Fibroblast of skin of right quadriceps (primary cell): ENCODE measurements at regions not wholly inside any gene's neighbourhood (a gene's known extent, or its start where the extent isn't known, plus 50 kb on each side); places are given as distances from the start of the nearest gene placed in this dataset.

ENCODE experiments used
- DNase-seq: peaks from one replicate; pipeline ENCODE4 v3.0.0-alpha.2; 2013

DNA sequence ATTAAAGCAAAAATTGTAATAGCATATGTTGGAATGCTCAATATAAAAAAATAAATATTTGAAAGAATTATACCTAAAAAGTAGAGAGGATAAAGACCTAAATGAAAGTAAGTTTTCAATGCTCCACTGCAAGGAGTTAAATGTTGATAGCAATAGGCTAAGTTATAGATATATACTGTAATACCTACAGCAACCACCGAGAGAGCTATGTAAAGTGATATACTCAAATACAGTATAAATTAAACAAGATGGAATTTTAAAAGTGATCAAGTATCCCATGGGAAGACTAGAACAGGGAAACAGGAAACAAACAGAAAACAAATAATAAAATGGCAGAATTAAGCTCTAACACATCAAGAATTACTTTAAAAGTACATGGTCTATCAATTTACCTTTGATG, 73.9 kb downstream of the CASP3 start:
- DNase-seq = no peak

DNA sequence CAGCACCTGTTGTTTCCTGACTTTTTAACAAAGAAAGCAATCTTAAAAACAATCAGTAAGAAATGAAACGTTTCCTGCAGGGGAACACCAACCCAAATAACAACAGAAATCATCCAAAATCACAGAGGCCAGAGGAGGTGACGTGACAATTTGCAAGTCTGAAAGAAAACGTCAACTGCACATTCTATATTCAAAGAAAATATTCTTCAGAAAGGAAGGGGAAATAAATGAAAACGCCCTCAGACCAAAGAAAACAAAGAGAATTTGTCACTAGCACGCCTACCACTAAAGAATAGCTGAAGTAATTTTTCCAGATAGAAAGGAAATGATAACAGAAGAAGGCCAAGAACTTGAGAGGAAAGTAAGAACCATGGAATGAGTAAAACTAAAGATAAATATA, 74.4 kb downstream of the CASP3 start:
- DNase-seq = no peak

DNA sequence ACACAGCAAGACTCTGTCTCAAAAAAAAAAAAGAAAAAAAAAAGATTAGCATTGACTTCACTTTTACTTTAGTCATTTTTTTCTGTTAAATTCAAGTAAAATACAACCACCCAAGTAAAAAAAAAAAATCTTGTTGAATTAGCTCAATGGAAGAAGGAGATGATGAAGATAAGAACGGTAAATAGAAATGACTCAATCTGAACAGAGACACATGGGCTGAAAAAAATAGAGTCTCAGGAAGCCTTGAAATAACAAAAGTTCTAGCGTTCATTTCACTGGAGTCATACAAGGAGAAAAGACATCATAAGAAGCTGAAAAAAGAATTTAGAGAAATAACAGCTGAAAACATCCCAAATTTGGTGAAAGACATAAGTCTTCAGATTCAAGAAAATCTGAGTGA, 75.5 kb downstream of the CASP3 start:
- DNase-seq = no peak

DNA sequence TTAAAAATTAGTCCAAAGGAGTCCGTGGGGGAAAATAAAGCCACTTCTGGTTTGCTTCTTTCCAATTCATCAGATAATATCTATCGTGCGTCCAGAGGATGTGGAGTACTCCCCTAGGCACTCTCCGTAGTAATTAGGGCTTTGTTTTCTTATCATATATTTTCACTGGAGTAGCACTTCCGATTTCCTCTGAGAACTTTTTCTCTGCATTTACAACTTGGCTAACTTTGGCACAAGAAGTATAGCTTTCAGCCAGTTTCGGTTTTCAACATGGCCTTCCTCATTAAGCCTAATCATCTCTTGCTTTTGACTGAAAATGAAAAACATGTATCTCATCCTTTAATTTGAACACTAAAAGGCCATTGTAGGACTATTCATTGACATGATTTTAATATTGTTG, 80.5 kb downstream of the CASP3 start:
- DNase-seq = no peak

DNA sequence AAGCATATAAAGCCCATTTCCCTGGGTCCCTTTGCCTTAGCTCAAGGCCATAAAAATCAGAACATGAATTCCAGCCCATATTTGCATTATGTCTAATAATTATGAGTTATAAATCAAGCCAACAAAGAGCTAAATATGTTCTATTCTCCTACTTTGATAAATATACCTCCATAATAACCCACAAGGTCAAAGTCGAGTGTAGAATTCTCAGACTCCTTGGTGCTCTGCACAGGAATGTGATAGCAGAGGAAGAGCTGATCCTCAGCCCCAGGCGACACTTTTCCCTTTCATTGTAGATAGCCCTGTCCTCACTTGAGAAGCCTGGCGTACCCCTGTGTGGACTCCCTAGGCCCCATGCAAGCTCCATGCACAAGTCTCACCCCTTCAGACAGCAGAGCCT, 85.6 kb downstream of the CASP3 start:
- DNase-seq = no peak

DNA sequence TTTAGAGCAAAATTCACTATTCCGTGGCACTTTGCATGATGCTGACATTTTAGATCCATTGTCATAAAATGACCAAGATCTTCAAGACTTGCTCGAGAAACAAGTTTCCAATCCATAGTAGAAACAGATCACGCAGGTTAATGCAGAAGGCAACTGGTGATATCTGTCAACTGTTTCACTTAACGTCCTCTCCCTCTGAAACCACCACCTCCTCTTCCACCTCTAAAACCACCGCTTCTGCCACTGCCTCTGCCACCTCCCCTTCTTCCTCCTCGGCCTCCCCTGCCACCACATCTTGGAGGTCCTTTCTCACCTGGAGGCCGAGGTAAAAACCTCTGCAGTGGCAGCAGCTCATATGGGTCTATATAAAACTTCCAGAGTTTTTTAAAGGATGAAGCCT, 84.6 kb upstream of the IRF2 start:
- no peak for DNase-seq

DNA sequence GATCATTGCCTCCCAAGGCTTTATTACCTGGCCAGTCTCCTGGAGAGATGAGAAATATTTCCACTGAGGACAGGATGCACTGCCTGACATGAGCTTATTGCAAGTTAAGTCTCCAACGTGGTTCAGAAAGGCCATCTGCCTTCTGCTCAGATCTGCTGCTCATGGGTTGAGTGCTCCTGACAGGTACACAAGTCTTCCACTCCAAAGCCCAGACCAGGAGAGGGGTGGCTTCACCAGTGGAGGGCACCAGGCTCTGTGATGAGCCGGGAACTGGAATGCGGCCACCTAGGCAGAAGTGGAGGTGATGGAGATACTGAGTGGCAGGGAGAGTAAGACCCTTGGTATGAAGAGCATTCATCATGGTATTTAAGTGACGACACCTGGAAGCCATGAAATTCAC, 79.5 kb upstream of the IRF2 start:
- no peak for DNase-seq

DNA sequence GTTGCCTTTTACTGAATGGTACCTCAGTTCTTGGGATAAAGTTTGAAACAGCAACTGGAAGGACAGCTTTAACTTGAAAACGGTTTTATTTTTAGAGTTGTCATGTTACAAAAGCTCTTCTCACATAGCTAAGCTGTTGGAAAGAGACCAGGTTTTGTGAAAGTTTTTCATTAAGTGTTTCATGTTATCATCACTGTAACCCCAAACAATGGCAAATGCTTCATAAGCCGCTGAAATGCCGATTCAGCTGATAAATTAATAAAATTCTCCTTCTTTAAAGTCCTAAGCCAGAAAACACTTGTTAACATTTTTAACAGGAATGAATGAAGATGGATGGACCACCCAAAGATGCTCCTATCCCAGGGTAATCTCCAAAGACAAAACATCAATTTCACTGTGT, 76.1 kb upstream of the IRF2 start:
- DNase-seq = no peak

DNA sequence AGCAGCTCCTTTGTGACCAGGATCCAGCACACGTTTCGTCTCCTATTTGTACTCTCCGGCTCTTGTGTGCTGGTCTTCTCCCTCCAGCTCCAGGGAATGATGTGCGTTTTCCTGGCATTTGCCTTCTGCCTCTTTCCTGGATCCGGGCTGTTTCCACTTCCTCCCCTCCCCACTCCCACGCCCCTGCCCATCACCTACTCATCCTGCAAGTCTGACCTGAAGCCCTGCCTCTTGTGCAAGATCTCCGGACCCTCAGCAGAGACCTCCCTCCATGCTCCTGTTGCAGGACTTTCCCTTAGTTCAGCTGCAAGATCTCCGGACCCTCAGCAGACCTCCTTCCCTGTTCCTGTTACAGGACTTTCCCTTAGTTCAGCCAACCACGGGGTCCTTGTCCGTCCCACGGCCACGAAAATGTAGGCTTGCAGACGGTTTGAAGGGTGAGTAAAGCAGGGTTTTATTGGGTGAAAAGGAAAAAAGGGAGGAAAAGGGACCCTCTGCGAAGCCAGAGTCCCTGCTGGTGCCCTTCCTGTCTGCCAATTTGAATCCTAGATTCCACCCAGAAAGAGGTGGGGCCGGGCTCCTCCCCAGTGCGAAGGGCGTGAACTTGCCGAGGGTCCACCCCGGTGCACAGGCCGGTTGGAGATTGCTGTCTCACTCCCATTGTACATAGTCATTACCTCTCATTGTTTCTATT, 74.4 kb upstream of the IRF2 start:
- no peak for DNase-seq

DNA sequence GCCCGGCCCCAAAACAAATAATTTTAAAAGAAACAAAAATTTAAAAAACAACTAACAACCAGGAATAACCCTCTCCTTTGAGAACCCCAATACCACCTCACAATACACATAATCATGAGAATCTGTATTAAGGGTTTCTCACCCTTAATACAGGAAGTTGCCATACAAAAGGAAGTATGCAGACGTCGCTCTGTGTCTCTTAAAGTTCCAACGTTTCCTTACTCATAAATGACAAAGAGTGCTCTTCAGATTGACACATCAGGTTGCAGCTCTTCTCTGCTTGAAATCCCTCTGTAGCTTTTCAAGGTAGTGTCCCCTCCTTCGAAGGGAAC, 73.9 kb upstream of the IRF2 start:
- no peak for DNase-seq

DNA sequence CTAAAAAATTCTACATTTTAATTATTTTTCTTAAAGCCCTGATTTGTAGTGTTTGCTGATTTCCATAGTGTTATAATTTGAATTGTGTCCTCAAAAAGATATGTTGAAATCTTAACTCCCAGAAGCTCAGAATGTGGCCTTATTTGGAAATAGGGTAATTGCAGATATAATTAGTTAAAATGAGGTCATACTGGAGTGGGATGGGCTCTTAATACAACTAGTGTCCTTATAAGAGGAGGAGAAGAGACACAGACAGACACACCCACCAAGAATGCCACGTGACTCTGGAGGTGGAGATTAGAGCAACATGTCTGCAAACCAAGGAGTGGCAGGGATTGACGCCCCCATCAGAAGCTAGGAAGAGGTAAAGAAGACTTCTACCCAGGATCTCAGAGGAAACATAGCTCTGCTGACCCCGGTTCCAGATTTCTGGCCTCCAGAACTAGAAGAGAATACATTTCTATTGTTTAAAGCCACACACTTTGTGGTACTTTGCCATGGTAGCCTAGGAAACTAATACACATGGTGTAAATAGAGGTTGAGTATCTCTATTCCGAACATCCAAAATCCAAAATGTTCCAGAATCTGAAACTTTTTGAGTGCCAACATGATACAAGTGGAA, 70.5 kb upstream of the IRF2 start:
- DNase-seq = peak; percentile 19

DNA sequence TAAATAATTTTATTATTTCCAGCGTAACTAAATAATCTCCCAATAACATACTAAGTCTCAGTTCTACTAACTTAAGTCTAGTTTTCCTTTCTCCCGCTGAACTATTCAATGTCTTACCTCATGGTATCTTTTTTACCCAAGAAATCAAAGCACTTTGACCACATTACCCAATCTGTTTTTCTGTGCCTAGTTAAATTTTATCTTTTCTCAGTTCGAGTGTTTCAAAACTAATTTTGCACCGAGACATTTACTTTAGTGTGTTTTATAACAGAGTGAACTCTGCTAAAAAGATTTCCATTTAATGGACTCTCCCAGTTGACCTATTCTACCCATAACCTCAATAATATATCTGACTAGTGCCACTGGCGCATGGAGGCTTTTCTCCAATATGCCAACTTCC, 67.6 kb upstream of the IRF2 start:
- no peak for DNase-seq

DNA sequence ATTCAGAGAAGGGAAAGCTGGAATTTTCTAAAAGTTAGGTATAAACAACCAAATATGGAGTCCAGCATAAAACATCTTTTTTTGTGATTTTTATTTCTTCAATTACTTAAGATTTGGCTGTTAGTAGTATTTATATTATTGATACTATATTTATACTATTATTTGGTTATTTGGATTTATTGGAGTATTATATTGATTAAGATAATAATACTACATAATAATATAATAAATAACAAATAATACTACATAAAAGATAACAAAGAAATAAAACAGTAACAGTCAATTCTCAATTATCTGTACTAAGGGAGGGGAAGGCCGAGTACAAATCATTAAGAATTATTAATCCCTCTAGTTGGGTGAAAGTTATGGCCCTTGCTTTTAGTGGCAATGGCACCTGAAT, 66.0 kb upstream of the IRF2 start:
- DNase-seq = no peak

DNA sequence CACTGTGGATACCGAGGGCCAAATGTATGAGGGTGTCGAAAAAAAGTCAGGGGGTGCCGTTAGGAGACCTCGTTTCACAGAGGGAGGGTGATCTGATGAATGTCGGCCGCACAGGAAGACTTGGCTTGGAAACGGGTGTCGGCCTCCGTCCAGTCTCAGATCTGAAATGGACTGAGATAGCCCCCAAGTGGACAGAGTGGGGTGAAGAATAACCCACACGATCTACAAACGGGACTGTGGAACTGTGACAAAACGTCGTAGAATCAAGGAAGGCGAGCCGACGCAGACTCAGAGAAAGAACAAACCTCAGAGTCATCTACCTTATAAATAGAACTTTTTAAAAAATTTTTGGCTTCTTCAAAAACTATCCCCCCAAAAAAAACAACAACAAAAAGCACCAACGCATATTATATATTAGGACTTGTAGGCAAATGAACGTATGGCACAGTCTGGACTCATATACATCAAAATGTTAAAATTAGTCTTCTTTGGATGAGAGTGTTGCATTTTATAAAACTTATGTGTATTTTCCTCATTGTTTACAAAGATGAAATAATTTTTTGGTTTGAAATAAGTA, 63.8 kb upstream of the IRF2 start:
- peak; percentile 87 for DNase-seq

DNA sequence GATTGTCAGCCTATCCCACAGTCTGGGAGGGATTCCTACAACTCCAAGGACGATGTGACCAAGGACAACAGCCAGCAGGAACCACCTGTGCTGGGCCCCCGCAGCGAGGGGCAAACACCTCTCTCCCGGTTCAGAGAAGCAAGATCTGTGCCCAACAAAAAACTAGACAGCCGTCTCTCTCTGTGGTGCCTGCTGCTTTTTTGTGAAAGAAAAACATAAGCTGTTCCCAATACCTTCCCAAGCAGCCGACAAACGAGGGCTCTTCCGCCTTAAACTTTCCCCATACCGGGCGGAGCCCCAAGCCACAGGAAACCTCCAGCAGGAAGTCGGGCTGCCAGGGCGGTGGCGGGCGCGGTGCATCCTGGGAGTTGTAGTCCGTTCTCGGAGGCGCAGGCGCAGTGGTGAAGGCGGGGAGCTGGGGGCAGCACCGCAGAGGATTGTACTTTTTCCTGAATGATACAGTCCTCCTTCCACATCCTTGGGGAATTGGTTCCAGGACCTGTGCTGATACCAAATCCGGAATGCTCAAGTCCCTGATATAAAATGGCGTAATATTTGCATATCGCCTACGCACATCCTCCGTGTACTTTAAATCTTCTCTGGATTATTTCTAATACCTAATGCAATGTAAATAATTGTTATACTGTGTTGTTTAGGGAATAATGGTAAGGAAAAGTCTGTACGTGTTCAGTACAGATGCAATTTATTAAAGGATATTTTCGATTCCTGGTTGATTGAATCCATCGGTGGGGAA, 63.1 kb upstream of the IRF2 start:
- DNase-seq = peak; percentile 95

DNA sequence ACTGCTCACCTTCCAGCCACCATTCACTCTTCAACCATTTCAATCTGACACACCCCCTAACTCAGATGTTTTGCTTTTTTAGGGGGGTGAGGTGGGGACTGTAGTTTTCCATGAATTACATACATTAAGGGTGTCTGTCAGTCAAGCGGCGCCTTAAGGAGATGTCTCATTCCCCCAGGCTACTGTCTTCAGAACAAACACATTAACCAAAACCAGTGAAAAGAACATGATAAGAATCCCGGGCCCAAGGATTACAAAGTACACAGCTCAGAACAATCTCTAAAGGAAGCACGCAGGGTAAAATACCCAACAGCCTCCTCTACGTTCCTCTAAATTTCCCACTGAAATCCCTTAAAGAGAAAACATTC, 62.5 kb upstream of the IRF2 start:
- DNase-seq = no peak

DNA sequence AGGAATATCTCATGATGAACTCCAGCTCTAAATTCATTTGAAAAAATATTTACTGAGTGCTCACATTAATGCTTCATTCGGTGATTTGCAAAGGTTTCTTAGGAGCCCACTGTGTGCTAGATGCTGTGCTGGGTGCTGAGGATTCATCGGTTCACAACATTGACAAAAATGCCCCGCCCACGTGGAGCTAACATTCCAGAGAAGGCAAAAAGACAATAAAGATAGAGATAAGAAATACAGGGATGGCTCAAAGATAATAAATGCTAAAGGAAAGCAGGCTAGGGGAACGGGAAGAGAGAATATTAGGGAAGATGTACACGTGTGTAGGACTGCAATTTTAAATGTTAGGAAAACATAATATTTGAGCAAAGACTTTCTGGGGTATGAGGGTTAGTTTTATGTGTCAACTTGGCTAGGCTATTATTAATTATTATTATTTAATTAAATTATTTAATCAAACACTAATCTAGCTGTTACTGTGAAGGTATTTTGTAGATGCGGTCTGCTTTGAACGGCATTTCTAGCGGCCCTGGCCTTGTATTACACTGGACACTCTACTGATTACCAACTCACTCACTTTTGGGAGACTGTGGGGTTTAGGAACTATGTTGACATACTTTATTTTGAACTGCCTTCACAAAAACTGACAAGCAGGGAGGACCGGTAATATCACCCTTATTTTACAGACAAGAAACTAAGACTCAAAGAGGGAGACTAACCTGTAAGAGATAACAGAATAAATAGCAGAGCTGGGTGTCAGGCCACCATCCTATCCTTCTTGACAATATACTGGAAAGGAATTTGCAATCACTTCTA, 61.9 kb upstream of the IRF2 start:
- no peak for DNase-seq

DNA sequence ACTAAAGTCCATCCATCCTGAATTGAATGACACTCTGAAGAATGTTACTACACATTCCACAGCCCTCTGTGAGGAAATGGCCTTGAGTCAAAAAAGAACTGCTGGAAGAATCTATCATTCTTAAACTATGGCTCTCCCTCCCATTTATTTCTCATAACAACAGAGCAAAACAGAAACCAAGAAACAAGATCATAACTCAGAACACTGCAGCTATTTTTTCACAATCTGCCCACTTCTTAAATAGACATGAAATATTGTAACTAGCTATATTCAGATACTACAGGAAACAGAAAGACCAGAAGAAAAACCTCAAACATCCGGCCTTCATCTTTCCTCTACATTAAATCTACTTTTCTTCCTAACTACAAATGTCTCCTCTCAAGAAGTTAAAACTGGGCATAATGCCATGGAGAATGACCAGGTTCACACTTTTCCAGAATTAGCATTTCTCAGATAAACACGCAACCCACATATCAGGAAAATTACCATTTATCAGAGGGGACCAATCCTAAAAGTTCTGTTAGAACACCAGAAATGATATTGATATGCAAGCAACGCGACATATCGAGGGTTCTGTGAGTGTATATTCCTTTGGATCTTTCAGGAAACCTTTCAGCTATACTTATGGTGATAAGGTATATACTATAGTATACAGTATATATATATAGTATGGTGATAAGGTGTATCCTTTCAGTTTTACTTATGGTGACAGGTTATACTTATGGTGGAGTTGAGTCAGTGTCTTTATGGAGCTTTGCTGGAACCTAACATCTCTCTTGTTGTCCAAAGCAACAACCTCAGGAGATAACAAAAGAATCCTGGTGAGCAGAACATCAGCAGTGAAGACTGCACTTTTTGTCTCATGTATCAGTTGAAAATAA, 60.4 kb upstream of the IRF2 start:
- DNase-seq = peak; percentile 79

DNA sequence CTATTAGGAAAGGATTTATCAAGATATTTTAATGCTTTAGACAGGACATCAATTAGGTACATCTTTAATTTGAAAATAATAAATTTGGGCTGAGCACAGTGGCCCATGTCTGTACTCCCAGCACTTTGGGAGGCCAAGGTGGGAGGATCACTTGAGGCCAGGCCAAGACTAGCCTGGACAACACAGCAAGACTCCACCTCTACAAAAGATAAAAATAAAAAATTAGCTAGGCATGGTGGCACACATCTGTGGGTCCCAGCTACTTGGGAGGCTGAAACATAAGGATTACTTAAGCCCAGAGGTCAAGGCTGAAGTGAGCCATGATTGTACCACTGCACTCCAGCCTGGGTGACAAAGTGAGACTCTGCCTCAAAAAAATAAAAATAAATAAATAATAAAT, 59.6 kb upstream of the IRF2 start:
- DNase-seq = no peak

DNA sequence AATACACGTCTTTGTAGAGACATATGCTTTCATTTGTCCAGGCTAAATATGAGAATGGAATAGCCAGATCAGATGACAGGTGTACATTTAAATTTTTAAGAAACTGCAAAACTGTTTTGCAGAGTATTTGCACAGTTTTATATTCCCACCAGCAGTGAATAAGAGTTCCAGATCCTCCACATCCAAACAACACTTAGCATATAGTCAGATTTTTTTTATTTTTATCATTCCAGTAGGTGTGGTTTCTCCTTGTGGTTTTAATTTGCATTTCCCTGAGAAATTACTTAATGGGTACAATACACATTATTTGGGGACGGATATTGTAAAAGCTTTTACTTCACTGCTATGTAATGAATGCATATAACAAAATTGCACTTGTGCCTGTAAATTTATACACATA, 56.7 kb upstream of the IRF2 start:
- no peak for DNase-seq

DNA sequence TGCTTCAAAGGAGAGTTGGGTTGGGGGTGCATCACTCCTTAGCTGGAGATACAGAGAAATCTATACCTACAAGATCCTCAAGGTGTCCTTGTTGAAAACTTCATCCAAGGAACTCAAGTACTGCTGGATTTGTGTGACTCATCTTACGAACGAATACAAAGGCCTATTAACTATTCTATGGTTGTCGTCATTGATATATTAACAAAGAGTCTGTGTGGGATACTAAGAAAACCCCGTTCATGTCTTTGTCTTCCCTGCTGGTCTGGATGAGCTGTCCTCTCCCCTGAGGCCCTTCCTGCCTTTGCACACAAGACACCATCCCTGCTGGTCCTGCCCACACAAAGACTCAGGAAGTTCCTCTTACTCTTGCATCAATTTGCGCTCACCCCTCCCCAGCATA, 54.9 kb upstream of the IRF2 start:
- no peak for DNase-seq

DNA sequence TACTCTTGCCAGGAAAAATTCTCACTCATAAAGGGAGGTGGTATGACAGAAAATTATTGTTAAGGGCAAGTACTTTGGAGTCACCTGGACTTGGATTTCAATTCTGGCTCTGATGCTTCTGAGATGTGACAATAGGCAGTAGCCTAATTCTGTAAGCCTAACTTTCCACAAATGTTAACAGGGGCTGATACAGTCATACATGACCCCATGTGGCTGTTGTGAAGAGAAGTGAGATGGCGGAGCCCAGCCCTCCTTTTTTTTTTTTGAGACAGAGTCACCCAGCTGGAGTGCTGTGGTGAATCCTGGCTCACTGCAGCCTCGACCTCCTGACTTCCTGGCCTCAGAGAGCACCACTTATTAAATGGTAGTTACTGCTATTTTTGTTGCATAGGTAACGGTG, 54.4 kb upstream of the IRF2 start:
- no peak for DNase-seq
